ACC112 (cell line): ENCODE measurements at regions not wholly inside any gene's neighbourhood (a gene's known extent, or its start where the extent isn't known, plus 50 kb on each side); places are given as distances from the start of the nearest gene placed in this dataset.

Source experiments
- H2AFZ ChIP-seq: fragments of 200-600 bp; sonication (generic); one replicate; pipeline ENCODE4 v1.6.0; 2017; ENCODE audit warnings: antibody characterized with exemption, low read length; ENCODE audit not compliant: unreplicated experiment
- H3K27ac ChIP-seq: fragments of 200-600 bp; sonication (generic); 2 replicates; pipeline ENCODE4 v1.5.1; 2014; ENCODE audit warnings: low read depth, mild to moderate bottlenecking, antibody characterized with exemption, low read length, moderate library complexity
- H3K27me3 ChIP-seq: fragments of 200-600 bp; sonication (generic); 2 replicates; pipeline ENCODE4 v1.6.1; 2014; ENCODE audit warnings: mild to moderate bottlenecking, antibody characterized with exemption, low read length, moderate library complexity, mixed read lengths; ENCODE audit not compliant: insufficient read depth
- H3K36me3 ChIP-seq: fragments of 200-600 bp; sonication (generic); 2 replicates; pipeline ENCODE4 v1.6.1; 2016; ENCODE audit warnings: mild to moderate bottlenecking, antibody characterized with exemption, low read length, moderate library complexity, mixed read lengths; ENCODE audit not compliant: insufficient read depth
- H3K4me1 ChIP-seq: fragments of 200-600 bp; sonication (generic); one replicate; pipeline ENCODE4 v1.6.1; 2016; ENCODE audit warnings: low read length, mixed read lengths; ENCODE audit not compliant: insufficient read depth, unreplicated experiment, control insufficient read depth
- H3K4me3 ChIP-seq: fragments of 200-600 bp; sonication (generic); 2 replicates; pipeline ENCODE4 v1.5.1; 2014; ENCODE audit warnings: mild to moderate bottlenecking, low read depth, low read length
- H3K79me2 ChIP-seq: fragments of 200-600 bp; sonication (generic); one replicate; pipeline ENCODE4 v1.6.0; 2016; ENCODE audit warnings: low read length; ENCODE audit not compliant: control insufficient read depth, unreplicated experiment, insufficient read depth

DNA sequence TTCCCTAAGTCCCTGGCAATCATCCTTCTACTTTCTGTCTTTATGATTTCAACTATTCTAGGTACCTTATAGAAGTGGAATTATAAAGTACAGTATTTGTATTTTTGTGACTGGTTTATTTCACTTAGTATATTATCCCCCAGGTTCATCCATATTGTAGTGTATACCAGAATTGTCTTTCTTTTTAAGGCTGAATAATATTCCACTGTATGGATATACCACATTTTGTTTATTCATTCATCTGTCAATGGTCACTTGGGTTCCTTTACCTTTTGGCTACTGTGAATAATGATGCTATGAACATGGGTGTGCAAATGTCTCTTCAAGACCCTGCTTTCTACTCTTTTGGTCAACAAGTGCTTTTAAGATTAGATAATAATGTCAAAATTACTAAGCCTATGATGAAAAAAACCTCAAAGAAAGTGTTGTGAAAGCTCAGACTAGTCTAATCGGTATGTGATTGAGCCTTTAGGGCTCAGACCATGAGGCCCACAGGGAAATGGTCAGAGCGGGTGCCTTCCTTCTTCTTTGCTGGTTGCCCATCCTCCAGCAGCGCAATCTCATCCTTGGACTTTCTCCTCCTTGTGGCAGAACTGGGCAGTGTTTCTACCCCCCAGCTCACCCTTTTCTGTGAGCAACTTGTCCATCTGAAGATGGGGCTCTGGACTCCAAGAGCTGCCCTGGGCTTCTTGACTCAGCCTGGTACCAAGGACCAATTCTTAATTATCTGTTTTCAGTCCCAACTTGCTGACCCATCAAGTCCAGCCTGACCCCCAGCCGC lies 105.4 kb downstream of the TTC8 start:
- no peaks in the 10 kb centered on the region for H3K79me2 ChIP-seq
- H3K27me3 ChIP-seq, result peaks cover 38% of the 10 kb centered on the region
- no peak overlapping the region for H3K4me3 ChIP-seq
- H3K36me3 ChIP-seq, result no peaks in the 10 kb centered on the region
- H3K27ac ChIP-seq, result no peak overlapping the region
- peaks cover 2% of the 10 kb centered on the region for H3K4me1 ChIP-seq
- H2AFZ ChIP-seq, result no peak overlapping the region

GRCh38 chr14:88931321-88932110 lies 107.1 kb downstream of the TTC8 start:
- H3K4me1 ChIP-seq, result peaks cover 2% of the 10 kb centered on the region

GRCh38 chr14:88933191-88933590 lies 108.7 kb downstream of the TTC8 start:
- Histone ChIP-seq H3K36me3 (no peaks in the 10 kb centered on the region), H3K4me1 (peaks cover 10% of the 10 kb centered on the region), H2AFZ (no peak overlapping the region), H3K27me3 (peaks cover 13% of the 10 kb centered on the region; the same call in 1 of the 2 replicates), H3K79me2 (no peaks in the 10 kb centered on the region), H3K27ac (no peak overlapping the region), H3K4me3 (no peak overlapping the region)

More at GRCh38 chr14:88931321-88932110, 107.1 kb downstream of the TTC8 start:
- Histone ChIP-seq H3K27me3 (peaks cover 24% of the 10 kb centered on the region), H2AFZ (no peak overlapping the region), H3K79me2 (no peaks in the 10 kb centered on the region), H3K27ac (no peak overlapping the region), H3K4me3 (no peak overlapping the region), H3K36me3 (no peaks in the 10 kb centered on the region)

DNA sequence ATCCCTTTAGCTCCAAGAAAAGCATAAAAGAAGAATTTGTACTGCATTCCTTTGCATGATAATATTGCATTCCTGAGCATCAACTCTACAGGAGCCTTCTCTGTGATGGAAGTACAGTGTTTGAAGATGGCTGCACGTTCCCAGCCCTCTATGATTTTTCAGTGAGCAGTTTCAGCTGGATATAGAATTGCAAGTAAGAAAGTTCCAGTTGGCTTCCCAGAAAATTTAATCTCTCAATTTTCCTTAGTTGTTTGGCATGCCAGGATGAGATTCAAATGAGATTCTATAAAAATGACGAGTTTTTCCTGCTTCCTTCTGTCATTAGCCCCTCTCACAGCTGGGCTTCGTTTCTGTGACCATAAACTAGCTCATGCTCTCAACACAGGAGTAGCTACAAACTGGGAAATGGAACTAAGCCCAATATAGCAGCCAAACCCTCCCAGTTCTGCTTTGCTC lies 109.9 kb downstream of the TTC8 start:
- no peak overlapping the region for H3K4me3 ChIP-seq
- H2AFZ ChIP-seq, result no peak overlapping the region
- no peak overlapping the region for H3K27ac ChIP-seq

DNA sequence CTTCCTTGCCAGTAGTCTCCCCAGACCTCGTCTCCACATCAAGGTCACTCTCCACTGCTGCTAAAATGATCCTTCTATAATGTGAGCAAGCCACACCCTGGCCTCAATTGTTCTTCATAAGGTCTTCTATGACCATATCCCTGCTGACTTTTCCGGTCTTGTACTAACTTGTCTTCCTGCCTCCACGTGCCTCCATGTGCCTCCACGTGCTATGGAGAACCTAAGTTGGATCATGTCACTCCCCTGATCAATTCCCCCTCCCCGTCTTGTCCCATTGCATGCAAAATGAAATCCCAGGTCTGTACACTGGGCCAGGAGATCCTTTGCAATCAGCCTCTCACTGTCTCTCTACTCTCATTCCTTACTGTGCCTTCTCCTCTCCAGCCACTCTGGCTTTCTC lies 110.6 kb downstream of the TTC8 start:
- Histone ChIP-seq H3K4me3 (no peak overlapping the region), H3K27ac (no peak overlapping the region), H2AFZ (no peak overlapping the region), H3K36me3 (no peaks in the 10 kb centered on the region), H3K4me1 (peaks cover 13% of the 10 kb centered on the region), H3K79me2 (no peaks in the 10 kb centered on the region), H3K27me3 (peaks cover 13% of the 10 kb centered on the region; the same call in 1 of the 2 replicates)

More for the DNA sequence above, 109.9 kb downstream of the TTC8 start:
- Histone ChIP-seq H3K36me3 (no peaks in the 10 kb centered on the region), H3K27me3 (peaks cover 13% of the 10 kb centered on the region; the same call in 1 of the 2 replicates), H3K79me2 (no peaks in the 10 kb centered on the region), H3K4me1 (peaks cover 13% of the 10 kb centered on the region)

- Histone ChIP-seq H3K4me3 (no peak overlapping the region), H3K27me3 (peaks cover 10% of the 10 kb centered on the region; the same call in 1 of the 2 replicates), H3K27ac (no peak overlapping the region), H3K79me2 (no peaks in the 10 kb centered on the region), H2AFZ (no peak overlapping the region), H3K4me1 (peaks cover 13% of the 10 kb centered on the region), H3K36me3 (no peaks in the 10 kb centered on the region)
Observed at GRCh38 chr14:88937706-88938105, 113.3 kb downstream of the TTC8 start.

DNA sequence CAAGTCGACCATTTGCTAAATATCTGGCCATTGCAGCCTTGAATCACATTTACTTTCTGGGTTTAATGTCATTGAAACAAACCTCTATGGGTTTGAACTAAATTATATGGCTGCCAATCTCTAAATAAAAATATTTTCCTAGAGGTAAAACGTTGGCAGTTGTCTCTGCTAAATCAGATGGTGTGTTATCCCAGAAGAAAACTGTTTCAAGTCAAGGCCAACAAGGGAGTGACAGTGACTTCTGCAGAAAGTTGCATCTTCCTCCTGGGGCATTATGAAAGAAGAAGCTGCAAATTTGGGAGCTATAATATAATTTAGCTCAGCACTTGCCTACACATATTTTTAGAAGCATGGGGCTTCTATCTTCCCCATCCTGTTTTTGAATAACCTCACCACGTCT lies 116.2 kb downstream of the TTC8 start:
- H3K79me2 ChIP-seq, result no peaks in the 10 kb centered on the region
- no peaks in the 10 kb centered on the region for H3K36me3 ChIP-seq
- H3K4me1 ChIP-seq, result peaks cover 11% of the 10 kb centered on the region
- no peak overlapping the region for H2AFZ ChIP-seq
- peaks cover 29% of the 10 kb centered on the region for H3K27me3 ChIP-seq
- H3K4me3 ChIP-seq, result no peak overlapping the region
- H3K27ac ChIP-seq, result no peak overlapping the region

- Histone ChIP-seq H3K4me1 (peaks cover 11% of the 10 kb centered on the region), H3K27me3 (peaks cover 33% of the 10 kb centered on the region), H3K4me3 (no peak overlapping the region), H3K27ac (no peak overlapping the region), H2AFZ (no peak overlapping the region), H3K79me2 (no peaks in the 10 kb centered on the region), H3K36me3 (no peaks in the 10 kb centered on the region)
Observed at GRCh38 chr14:88941414-88941813, 117.0 kb downstream of the TTC8 start.

DNA sequence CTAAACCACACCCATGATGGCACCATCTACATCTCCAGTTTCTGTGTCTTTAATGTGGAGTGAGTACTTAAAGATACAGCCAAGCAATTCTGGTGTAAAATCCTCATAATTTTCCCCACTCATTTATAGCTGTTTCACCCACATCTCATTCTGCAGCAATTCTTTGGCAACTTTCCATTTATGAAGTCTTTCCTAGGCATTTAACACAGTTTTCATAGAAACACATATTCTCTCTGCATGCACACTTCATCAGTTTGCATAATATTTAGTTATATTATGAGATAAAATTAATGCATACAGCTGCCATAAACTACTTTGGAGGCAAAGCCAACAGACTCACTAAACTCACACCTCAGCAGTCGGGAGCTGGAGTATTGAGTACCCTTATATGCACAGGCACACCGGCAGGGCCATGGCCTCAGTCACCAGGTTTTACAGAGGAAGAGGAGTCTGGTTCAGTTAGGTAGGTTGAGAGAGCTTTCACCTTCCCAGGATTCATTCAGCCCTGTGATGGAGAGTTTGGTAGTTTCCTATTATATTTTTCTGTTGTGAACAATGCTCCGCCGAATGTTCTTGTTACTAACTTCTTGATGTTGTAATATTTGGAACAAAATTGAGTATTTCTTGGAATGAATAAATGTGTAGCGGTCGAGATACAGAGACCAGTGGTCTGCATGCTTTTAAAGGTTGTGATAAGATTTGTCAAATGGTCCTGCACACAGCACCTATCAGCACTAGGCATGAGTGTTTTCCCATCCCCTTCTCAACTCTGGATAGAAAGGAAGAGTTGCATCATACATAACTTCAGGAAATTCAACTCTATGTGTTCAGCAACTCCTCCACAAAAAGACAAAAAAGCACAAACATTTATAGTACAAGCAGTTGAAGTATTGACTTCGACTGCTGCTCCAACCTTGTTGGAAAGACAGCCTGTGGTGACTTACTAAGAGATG lies 123.5 kb downstream of the TTC8 start:
- Histone ChIP-seq H3K79me2 (no peaks in the 10 kb centered on the region), H3K4me1 (no peaks in the 10 kb centered on the region), H3K4me3 (no peak overlapping the region), H3K27me3 (peaks cover 84% of the 10 kb centered on the region), H2AFZ (no peak overlapping the region), H3K27ac (no peak overlapping the region), H3K36me3 (no peaks in the 10 kb centered on the region)

GRCh38 chr14:88950069-88950468 lies 125.6 kb downstream of the TTC8 start:
- Histone ChIP-seq H3K27me3 (peaks cover 81% of the 10 kb centered on the region), H3K79me2 (no peaks in the 10 kb centered on the region), H3K4me3 (no peak overlapping the region), H3K27ac (no peak overlapping the region), H2AFZ (no peak overlapping the region), H3K4me1 (no peaks in the 10 kb centered on the region), H3K36me3 (no peaks in the 10 kb centered on the region)
